Nephron progenitor cell (in vitro differentiated cells): ENCODE measurements at regions not wholly inside any gene's neighbourhood (a gene's known extent, or its start where the extent isn't known, plus 50 kb on each side); places are given as distances from the start of the nearest gene placed in this dataset.

Experiments used
- DNase-seq: peaks from one replicate; pipeline ENCODE4 v3.0.0; 2021
- H3K27ac Mint-ChIP-seq: 2 replicates; pipeline ENCODE4 v1.8.0; 2021; ENCODE audit warnings: mild to moderate bottlenecking, moderate library complexity, mixed read lengths
- H3K27me3 Mint-ChIP-seq: 2 replicates; pipeline ENCODE4 v1.8.0; 2021; ENCODE audit warnings: mild to moderate bottlenecking, low read depth, mixed read lengths; ENCODE audit not compliant: poor library complexity
- H3K36me3 Mint-ChIP-seq: 2 replicates; pipeline ENCODE4 v1.8.0; 2021; ENCODE audit warnings: low read depth, mixed read lengths
- H3K4me1 Mint-ChIP-seq: 2 replicates; pipeline ENCODE4 v1.8.0; 2021; ENCODE audit warnings: mixed read lengths
- H3K4me3 Mint-ChIP-seq: 2 replicates; pipeline ENCODE4 v1.8.0; 2021; ENCODE audit warnings: mild to moderate bottlenecking, moderate library complexity, mixed read lengths
- H3K9me3 Mint-ChIP-seq: 2 replicates; pipeline ENCODE4 v1.8.0; 2021; ENCODE audit warnings: mild to moderate bottlenecking, moderate library complexity, mixed read lengths
- TF ChIP-seq, protein P1 (sequence below): fragments of 200-600 bp; sonication (generic); IDR thresholded peaks from 2 replicates; pipeline ENCODE4 v1.5.0; 2021; ENCODE audit warnings: antibody characterized with exemption

DNA sequence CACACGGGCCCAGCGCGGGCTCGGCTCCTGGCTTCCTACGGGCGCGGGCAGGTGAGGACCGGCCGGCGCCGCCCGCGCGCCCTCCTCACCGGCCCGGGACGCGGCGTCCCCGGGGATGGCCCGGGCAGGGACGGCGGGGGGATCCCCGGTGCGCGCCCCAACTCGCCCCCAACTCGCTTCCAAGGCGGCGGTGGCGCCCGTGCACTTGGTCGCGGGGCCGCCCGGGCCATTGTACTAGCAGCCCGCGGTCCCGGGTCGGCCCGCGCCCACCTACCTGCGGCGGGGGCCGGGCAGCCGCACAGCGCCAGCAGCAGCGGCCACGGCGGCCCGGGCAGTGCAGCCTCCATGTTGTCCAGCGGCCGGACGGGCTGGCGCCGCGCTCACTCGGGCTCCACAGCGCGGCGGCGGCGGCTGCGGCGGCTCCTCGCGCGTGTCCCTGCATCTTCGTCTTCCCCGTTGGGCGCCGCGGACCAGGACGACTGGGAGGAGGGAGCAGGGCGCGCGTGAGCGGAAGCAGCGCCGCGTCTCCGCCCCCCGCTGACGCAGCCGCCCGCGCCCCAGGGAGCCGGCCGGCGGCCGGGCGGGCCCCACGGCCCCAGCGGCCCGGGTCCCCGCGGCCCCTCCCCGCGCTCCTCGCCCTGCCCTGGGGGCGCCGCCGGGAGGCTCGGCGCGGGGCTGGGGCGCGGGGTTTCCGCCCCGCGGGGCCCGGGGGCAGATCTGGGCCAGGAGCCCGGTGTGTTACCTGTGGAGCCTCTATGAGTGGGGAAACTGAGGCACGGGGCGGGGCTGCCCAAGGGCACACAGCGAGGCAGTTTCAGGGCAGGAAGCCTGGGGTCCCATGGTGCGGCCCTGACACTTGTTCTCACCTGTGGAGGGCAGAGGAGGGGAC is 159.3 kb upstream of the GRK3 start:
- Mint-ChIP-seq H3K36me3 (no peaks in the 10 kb centered on the region), H3K4me3 (peak overlapping the region; percentile 83), H3K9me3 (no peaks in the 10 kb centered on the region), H3K4me1 (peaks cover 53% of the 10 kb centered on the region), H3K27me3 (peaks cover 28% of the 10 kb centered on the region), H3K27ac (no peak overlapping the region)
- TF ChIP-seq, protein P1, sequence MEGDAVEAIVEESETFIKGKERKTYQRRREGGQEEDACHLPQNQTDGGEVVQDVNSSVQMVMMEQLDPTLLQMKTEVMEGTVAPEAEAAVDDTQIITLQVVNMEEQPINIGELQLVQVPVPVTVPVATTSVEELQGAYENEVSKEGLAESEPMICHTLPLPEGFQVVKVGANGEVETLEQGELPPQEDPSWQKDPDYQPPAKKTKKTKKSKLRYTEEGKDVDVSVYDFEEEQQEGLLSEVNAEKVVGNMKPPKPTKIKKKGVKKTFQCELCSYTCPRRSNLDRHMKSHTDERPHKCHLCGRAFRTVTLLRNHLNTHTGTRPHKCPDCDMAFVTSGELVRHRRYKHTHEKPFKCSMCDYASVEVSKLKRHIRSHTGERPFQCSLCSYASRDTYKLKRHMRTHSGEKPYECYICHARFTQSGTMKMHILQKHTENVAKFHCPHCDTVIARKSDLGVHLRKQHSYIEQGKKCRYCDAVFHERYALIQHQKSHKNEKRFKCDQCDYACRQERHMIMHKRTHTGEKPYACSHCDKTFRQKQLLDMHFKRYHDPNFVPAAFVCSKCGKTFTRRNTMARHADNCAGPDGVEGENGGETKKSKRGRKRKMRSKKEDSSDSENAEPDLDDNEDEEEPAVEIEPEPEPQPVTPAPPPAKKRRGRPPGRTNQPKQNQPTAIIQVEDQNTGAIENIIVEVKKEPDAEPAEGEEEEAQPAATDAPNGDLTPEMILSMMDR: no peak
- DNase-seq: peak; percentile 79

DNA sequence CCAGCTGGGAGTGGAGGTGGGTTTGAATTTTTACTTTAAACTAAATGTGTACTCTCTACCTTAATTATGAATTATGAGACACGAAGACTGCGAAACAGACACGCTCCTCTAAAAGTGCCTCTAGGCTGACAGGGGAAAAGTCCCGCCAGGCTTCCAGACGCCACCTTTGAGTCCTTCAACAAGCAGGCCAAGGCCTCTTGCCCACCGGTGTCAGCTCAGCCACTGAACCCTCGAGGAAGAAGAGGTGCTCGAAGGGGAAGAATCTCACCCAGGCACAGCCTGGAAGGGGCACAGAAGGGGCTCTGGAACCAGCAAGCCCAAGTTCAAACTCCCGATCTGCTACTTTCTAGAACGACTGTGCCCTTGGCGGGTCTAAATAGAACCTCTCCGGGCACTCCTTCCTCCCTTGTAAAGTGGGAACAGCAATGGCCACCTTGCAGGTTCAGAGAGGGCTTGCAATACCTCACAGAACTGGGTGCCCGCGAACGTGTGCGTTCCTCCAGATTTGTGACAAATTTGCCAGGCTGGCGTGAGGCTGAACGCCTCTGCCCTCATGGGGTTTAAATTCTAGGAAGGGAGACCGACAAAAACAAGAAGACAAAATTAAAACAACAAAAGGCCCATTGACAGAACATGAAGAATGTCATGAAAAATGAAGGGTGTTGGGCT is 158.5 kb upstream of the GRK3 start:
- Mint-ChIP-seq H3K4me1 (peaks cover 52% of the 10 kb centered on the region), H3K27ac (no peak overlapping the region), H3K27me3 (peaks cover 28% of the 10 kb centered on the region)

DNA sequence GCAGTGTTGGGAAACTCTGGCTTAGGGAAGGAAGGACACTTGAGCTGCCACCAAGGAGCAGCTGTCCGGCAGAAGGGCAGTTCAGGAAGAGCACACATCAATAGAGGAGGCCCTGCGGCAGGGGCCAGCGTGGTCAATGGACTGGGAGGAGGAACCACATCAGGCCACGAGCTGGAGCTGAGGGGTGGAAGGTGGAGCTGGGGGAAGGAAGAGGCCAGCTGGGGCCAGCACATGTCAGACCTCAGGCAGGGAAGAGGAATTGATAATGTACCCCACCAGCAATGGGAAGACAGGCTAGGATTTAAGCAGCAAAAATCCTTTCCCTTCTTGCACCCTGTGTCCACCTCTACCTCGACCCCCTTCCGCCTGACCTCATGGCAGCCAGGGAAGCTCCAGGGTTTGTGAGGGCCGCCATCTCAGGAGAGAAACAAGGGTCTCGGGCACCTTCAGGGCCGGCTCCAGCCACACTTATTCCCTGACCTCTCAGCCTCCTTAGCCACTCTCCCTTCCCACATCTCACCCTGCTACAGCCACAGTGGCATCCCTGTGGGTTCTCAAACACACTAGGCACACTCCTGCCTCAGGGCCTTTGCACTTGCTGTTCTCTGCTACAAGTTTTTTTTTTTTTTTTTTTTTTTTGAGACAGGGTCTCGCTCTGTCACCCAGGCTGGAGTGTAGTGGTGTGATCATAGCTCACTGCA is 157.8 kb upstream of the GRK3 start:
- Mint-ChIP-seq H3K27me3 (peaks cover 28% of the 10 kb centered on the region), H3K36me3 (no peaks in the 10 kb centered on the region), H3K27ac (peak overlapping the region; percentile 45), H3K9me3 (no peaks in the 10 kb centered on the region), H3K4me3 (peak overlapping the region; percentile 83), H3K4me1 (peaks cover 48% of the 10 kb centered on the region)
- TF ChIP-seq, protein P1: no peak
- no peak for DNase-seq

More for the DNA sequence above, 158.5 kb upstream of the GRK3 start:
- Mint-ChIP-seq H3K4me3 (peak overlapping the region; percentile 83), H3K36me3 (no peaks in the 10 kb centered on the region), H3K9me3 (no peaks in the 10 kb centered on the region)
- TF ChIP-seq, protein P1: no peak
- no peak for DNase-seq

DNA sequence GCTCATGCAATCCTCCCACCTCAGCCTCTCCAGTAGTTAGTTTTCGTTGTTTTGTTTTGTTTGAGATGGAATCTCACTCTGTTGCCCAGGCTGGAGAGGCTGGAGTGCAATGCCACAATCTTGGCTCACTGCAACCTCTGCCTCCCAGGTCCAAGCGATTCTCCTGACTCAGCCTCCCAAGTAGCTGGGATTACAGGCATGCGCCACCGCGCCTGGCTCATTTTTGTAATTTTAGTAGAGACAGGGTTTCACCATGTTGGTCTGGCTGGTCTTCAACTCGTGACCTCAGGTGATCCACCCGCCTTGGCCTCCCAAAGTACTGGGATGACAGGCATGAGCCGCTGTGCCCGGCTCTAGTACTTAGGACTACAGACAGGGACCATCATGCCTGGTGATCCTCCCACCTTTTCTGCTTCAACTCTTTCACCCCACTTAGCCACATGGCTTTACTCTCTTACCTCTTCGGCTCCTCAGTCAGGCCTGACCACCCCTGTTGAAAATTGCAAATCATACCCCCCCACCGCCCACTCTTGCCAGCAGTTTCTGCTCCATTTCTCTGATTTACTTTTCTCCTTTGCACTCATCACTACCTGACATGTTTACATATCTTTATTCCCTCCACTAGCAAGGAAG is 157.1 kb upstream of the GRK3 start:
- TF ChIP-seq, protein P1: no peak
- H3K4me3 Mint-ChIP-seq: peak overlapping the region; percentile 83
- DNase-seq: no peak
- no peaks in the 10 kb centered on the region for H3K36me3 Mint-ChIP-seq
- H3K27me3 Mint-ChIP-seq: peaks cover 26% of the 10 kb centered on the region
- H3K4me1 Mint-ChIP-seq: peaks cover 41% of the 10 kb centered on the region
- no peak overlapping the region for H3K27ac Mint-ChIP-seq
- peaks cover under 1% of the 10 kb centered on the region for H3K9me3 Mint-ChIP-seq

DNA sequence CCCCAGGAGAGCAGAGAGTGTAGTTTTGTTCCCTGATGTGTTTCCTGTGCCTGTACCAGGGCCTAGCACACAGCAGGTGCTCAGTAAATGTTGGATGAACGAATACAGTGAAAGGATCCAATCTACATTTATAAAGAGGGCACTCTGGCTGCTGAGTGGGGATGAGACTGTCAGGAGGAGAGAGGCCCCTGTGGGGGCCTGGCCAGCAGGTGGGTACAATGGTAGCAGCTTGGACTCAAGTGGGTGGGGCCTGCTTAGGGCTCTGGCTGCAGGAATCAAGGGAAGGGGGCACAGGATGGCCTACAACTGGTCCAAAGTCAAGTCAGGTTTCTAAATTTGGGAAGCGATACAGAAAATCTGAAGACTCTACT is 156.6 kb upstream of the GRK3 start:
- TF ChIP-seq, protein P1: no peak
- Mint-ChIP-seq H3K27ac (no peak overlapping the region), H3K27me3 (peaks cover 27% of the 10 kb centered on the region), H3K4me3 (peak overlapping the region; percentile 58), H3K9me3 (peaks cover 5% of the 10 kb centered on the region), H3K36me3 (no peaks in the 10 kb centered on the region), H3K4me1 (peaks cover 36% of the 10 kb centered on the region)
- DNase-seq: no peak
